ENCODE measurements at regions not wholly inside any gene's neighbourhood (a gene's known extent, or its start where the extent isn't known, plus 50 kb on each side); places are given as distances from the start of the nearest gene placed in this dataset.

DNA sequence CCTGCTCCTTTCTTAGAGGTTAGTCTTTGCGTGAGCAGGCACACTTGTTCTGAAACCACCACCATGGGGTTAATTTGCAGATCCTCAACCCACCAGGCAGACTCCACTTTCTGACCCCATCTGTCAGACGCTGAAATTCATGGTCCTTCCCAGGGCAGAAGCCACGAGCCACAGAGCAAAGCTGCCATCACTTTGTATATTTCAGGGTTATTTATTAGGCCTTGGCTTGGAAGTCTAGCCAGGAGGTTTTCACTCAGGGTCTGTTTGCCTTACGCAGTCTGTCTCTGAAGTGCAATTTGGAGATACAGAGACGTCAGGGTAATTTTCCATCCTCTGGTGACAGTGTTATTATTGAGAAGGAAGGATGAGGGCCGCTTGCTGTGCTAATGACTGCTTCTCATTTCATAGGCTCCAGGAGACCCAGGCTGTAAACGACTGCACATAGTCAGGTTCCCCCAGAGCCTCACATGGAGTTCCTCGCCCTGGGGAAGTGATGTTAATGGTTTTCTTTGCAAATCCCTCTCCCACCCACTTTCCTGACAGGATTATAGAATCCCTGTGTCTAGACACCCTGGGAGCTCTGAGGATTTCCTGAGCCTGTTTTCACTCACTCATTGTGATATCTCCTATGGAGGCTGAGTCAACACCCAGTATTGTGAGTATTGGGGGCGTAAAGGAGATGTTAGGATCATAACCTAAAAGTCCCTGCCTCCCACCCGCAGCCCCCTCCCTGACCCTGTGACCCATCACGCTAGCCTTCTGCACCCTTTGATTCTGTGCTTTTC, 269.0 kb downstream of the ABCC12 start:
- H2BK5ac ChIP-seq (ENCODE audit: low read depth, low read length) = peak overlapping the region; percentile 30; the same call in 1 of the 2 replicates
- no peaks in the 10 kb centered on the region for H3K9me3 ChIP-seq (ENCODE audit: insufficient read depth in 2 of 2, low read depth in 1 of 2, low read length in 1 of 2)
- peak overlapping the region; percentile 81 for H3K18ac ChIP-seq (ENCODE audit: extremely low read depth, low read length)
- H3K4me2 ChIP-seq (ENCODE audit: insufficient read depth in 1 of 2, low read depth in 2 of 2, low read length in 2 of 2) = peak overlapping the region; percentile 37 to 47; a peak in 3 of 4 replicates
- no peak overlapping the region for H3K27ac ChIP-seq (ENCODE audit: low read depth, low read length)
- H3K4ac ChIP-seq (replicated peaks; ENCODE audit: insufficient read length, low read depth, low read length) = peak overlapping the region; percentile 63
- 71% methylated on average over 11 of the region's 11 CpGs; no CpG with 5 or more reads in 1 of the 2 experiments for WGBS, 2 experiments (ENCODE audit: extremely low coverage in 1 of 2, insufficient coverage in 1 of 2, insufficient read length in 1 of 2, insufficient replicate concordance in 2 of 2, low coverage in 1 of 2, low lambda C conversion rate in 2 of 2, missing lambda C conversion rate in 1 of 2)
- no peak overlapping the region for H3K56ac ChIP-seq (replicated peaks; ENCODE audit: insufficient read length, low read depth, low read length)
- CTCF ChIA-PET (ENCODE audit: partially characterized antibody) = interaction anchor here (1.0 to 1.1 kb wide), 2 partner anchors 9 to 11 kb away, joined by 3 read pairs; no protein-coding TSS in a partner anchor
- peak overlapping the region; percentile 79 for H4K91ac ChIP-seq (replicated peaks; ENCODE audit: insufficient read length, low read length)
- H3K4me3 ChIP-seq (ENCODE audit: extremely low read depth in 1 of 4, insufficient read depth in 2 of 4, low read depth in 3 of 4, low read length in 4 of 4) = peak overlapping the region in 1 of 4 experiments; percentile 16; a peak in 1 of 8 replicates
- peak overlapping the region; percentile 55 for H2AK5ac ChIP-seq (ENCODE audit: low read depth, low read length)
- DNase-seq (ENCODE audit: low read depth in 1 of 2, low spot score in 2 of 2) (no peak), FAIRE-seq (no peak)
- peaks cover 0 to 24% (median 19%) of the 10 kb centered on the region in 4 experiments; a peak in 6 of 7 replicates for H3K4me1 ChIP-seq (replicated peaks in 1 of 4; ENCODE audit: control insufficient read depth in 3 of 4, insufficient read depth in 4 of 4, low read length in 3 of 4)
- no peak overlapping the region for H4K5ac ChIP-seq (ENCODE audit: insufficient read length, low read depth, low read length)
- no peak for TF ChIP-seq EZH2 (IDR thresholded peaks at IDR 0.05; ENCODE audit: low read depth, low read length, severe bottlenecking)
- TF ChIP-seq PHF8 (conservative IDR thresholded peaks at IDR 0.05; ENCODE audit: low read depth, low read length) = no peak
- no peak for TF ChIP-seq YY1 (IDR thresholded peaks at IDR 0.05; ENCODE audit: low read depth, low read length)
- TF ChIP-seq CTBP2 (IDR thresholded peaks at IDR 0.05; ENCODE audit: borderline replicate concordance, insufficient read depth, insufficient read length, low read length) = no peak
- no peak for TF ChIP-seq RXRA (IDR thresholded peaks at IDR 0.05; ENCODE audit: insufficient read depth, low read depth, low read length)
- no peak for TF ChIP-seq ASH2L (IDR thresholded peaks at IDR 0.05; ENCODE audit: low read length)
- TF ChIP-seq, protein P1, sequence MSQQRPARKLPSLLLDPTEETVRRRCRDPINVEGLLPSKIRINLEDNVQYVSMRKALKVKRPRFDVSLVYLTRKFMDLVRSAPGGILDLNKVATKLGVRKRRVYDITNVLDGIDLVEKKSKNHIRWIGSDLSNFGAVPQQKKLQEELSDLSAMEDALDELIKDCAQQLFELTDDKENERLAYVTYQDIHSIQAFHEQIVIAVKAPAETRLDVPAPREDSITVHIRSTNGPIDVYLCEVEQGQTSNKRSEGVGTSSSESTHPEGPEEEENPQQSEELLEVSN (IDR thresholded peaks at IDR 0.05) = no peak
- no peak for TF ChIP-seq BRCA1 (IDR thresholded peaks at IDR 0.05; ENCODE audit: low read depth, low read length)
- TF ChIP-seq JUN (IDR thresholded peaks at IDR 0.05; ENCODE audit: low read depth, low read length) = no peak
- no peak for TF ChIP-seq CHD1 (IDR thresholded peaks at IDR 0.05; ENCODE audit: low read depth, low read length)
- no peaks in the 10 kb centered on the region for H4K20me1 ChIP-seq (replicated peaks in 1 of 2; ENCODE audit: control insufficient read depth in 1 of 2, insufficient read depth in 2 of 2, low read length in 2 of 2)
- H3K9ac ChIP-seq (replicated peaks in 1 of 4; ENCODE audit: extremely low read depth in 1 of 4, low read depth in 3 of 4, low read length in 3 of 4) = no peak overlapping the region
- H3K23me2 ChIP-seq (ENCODE audit: low read depth, low read length) = peaks cover 1% of the 10 kb centered on the region
- no peaks in the 10 kb centered on the region for H3K27me3 ChIP-seq (replicated peaks in 1 of 4; ENCODE audit: control insufficient read depth in 3 of 4, extremely low read depth in 1 of 4, insufficient read depth in 3 of 4, low read length in 3 of 4)
- H2BK20ac ChIP-seq (ENCODE audit: low read length) = peak overlapping the region; percentile 64; the same call in 1 of the 2 replicates
- H3K23ac ChIP-seq (ENCODE audit: insufficient read length) = no peak overlapping the region
- 0 out of 2 replicates have a peak overlapping the region, but pooled peaks have one; percentile 34 for H2BK15ac ChIP-seq (ENCODE audit: low read length)
- no peak overlapping the region for H4K8ac ChIP-seq (ENCODE audit: extremely low read depth, insufficient read depth, low read length)
- peak overlapping the region; percentile 84 for H2BK120ac ChIP-seq (replicated peaks; ENCODE audit: low read depth, low read length)
- H3K14ac ChIP-seq (ENCODE audit: insufficient read length) = no peak overlapping the region
- no peaks in the 10 kb centered on the region for H3K79me1 ChIP-seq (ENCODE audit: low read depth, low read length)
- H2AFZ ChIP-seq (ENCODE audit: low read length) = no peak overlapping the region
- no peaks in the 10 kb centered on the region for H3K36me3 ChIP-seq (ENCODE audit: control insufficient read depth in 2 of 4, insufficient read depth in 4 of 4, low read length in 3 of 4)
- POLR2A ChIA-PET (ENCODE audit: partially characterized antibody) = interaction anchor here (1.2 kb wide), 2 partner anchors 8 to 38 kb away, joined by 3 to 4 read pairs; no protein-coding TSS in a partner anchor
- H3K79me2 ChIP-seq (ENCODE audit: control insufficient read depth in 1 of 2, insufficient read depth in 2 of 2, low read length in 2 of 2) = no peaks in the 10 kb centered on the region
- H2BK12ac ChIP-seq (ENCODE audit: low read depth, low read length) = peak overlapping the region; percentile 75; the same call in 1 of the 2 replicates
